A549 (cell line): ENCODE measurements at regions not wholly inside any gene's neighbourhood (a gene's known extent, or its start where the extent isn't known, plus 50 kb on each side); places are given as distances from the start of the nearest gene placed in this dataset.

Experiments
- CEBPB ChIP-seq, 2 experiments: fragments of >200 bp in 1 of 2; sonication (Bioruptor Twin) in 1 of 2; formaldehyde crosslinking in 1 of 2; IDR thresholded peaks; 2 replicates each; pipeline ENCODE4 v1.6.1; 2012 to 2016
- EP300 ChIP-seq, 2 experiments: fragments of >200 bp; sonication (Bioruptor Twin); formaldehyde crosslinking; IDR thresholded peaks; 2 replicates in 1 of 2; 3 replicates in 1 of 2; pipeline ENCODE4 v1.6.1; 2016 to 2017
- GATA3 ChIP-seq: IDR thresholded peaks from 2 replicates; pipeline ENCODE4 v1.6.1; 2012; ENCODE audit warnings: borderline replicate concordance
- JUNB ChIP-seq: fragments of >200 bp; sonication (Bioruptor Twin); formaldehyde crosslinking; IDR thresholded peaks from 2 replicates; pipeline ENCODE4 v1.6.1; 2016
- POLR2A ChIP-seq: IDR thresholded peaks from 2 replicates; pipeline ENCODE4 v1.6.1; 2012; ENCODE audit warnings: mild to moderate bottlenecking, low read length
- RFX5 ChIP-seq: fragments of 450-650 bp; IDR thresholded peaks from 2 replicates; pipeline ENCODE4 v1.7.1; 2014; ENCODE audit warnings: antibody characterized with exemption, mild to moderate bottlenecking, moderate library complexity
- TF ChIP-seq, protein P1 (sequence below): IDR thresholded peaks from 2 replicates; pipeline ENCODE4 v1.6.1; 2012
- TF ChIP-seq, protein P2 (sequence below): fragments of 450-650 bp; IDR thresholded peaks from 2 replicates; pipeline ENCODE4 v1.6.1; 2014; ENCODE audit warnings: antibody characterized with exemption
- TF ChIP-seq, protein P3 (sequence below): fragments of >200 bp; sonication (Bioruptor Twin); formaldehyde crosslinking; IDR thresholded peaks from 3 replicates; pipeline ENCODE4 v1.5.1; 2016

DNA sequence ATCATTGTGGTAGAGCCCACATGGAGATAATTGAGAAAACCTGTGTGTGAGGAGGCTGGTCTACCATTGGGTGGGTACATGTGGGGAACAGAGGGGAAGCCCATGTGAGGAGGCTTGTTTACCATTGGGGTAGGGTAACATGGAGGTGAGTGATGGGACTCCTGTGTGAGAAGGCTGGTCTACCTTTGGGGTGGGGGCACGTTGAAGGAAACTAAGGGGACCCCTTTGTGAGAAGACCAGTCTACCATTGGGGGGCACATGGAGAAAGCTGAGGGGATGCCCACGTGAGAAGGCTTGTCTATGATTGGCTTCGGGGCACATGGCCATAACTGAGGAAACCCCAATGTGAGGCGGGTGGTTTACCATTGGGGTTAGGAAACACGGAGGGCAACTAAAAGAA lies 158.5 kb downstream of the FBLN2 start:
- TF ChIP-seq EP300 (IDR thresholded peaks at IDR 0.05), result no peak
- no peak for TF ChIP-seq POLR2A
- no peak for TF ChIP-seq GATA3
- TF ChIP-seq, protein P1, sequence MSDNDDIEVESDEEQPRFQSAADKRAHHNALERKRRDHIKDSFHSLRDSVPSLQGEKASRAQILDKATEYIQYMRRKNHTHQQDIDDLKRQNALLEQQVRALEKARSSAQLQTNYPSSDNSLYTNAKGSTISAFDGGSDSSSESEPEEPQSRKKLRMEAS, result no peak
- TF ChIP-seq, protein P2, sequence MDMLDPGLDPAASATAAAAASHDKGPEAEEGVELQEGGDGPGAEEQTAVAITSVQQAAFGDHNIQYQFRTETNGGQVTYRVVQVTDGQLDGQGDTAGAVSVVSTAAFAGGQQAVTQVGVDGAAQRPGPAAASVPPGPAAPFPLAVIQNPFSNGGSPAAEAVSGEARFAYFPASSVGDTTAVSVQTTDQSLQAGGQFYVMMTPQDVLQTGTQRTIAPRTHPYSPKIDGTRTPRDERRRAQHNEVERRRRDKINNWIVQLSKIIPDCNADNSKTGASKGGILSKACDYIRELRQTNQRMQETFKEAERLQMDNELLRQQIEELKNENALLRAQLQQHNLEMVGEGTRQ, result no peak
- no peak for TF ChIP-seq RFX5
- no peak for TF ChIP-seq CEBPB (IDR thresholded peaks at IDR 0.05)
- TF ChIP-seq, protein P3, sequence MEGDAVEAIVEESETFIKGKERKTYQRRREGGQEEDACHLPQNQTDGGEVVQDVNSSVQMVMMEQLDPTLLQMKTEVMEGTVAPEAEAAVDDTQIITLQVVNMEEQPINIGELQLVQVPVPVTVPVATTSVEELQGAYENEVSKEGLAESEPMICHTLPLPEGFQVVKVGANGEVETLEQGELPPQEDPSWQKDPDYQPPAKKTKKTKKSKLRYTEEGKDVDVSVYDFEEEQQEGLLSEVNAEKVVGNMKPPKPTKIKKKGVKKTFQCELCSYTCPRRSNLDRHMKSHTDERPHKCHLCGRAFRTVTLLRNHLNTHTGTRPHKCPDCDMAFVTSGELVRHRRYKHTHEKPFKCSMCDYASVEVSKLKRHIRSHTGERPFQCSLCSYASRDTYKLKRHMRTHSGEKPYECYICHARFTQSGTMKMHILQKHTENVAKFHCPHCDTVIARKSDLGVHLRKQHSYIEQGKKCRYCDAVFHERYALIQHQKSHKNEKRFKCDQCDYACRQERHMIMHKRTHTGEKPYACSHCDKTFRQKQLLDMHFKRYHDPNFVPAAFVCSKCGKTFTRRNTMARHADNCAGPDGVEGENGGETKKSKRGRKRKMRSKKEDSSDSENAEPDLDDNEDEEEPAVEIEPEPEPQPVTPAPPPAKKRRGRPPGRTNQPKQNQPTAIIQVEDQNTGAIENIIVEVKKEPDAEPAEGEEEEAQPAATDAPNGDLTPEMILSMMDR, result no peak
- no peak for TF ChIP-seq JUNB
